Nephron progenitor cell (in vitro differentiated cells): ENCODE measurements at regions not wholly inside any gene's neighbourhood (a gene's known extent, or its start where the extent isn't known, plus 50 kb on each side); places are given as distances from the start of the nearest gene placed in this dataset.

Source experiments
- DNase-seq: peaks from one replicate; pipeline ENCODE4 v3.0.0; 2021
- H3K27ac Mint-ChIP-seq: 2 replicates; pipeline ENCODE4 v1.8.0; 2021; ENCODE audit warnings: mild to moderate bottlenecking, moderate library complexity, mixed read lengths
- H3K27me3 Mint-ChIP-seq: 2 replicates; pipeline ENCODE4 v1.8.0; 2021; ENCODE audit warnings: mild to moderate bottlenecking, low read depth, mixed read lengths; ENCODE audit not compliant: poor library complexity
- H3K36me3 Mint-ChIP-seq: 2 replicates; pipeline ENCODE4 v1.8.0; 2021; ENCODE audit warnings: low read depth, mixed read lengths
- H3K4me1 Mint-ChIP-seq: 2 replicates; pipeline ENCODE4 v1.8.0; 2021; ENCODE audit warnings: mixed read lengths
- H3K4me3 Mint-ChIP-seq: 2 replicates; pipeline ENCODE4 v1.8.0; 2021; ENCODE audit warnings: mild to moderate bottlenecking, moderate library complexity, mixed read lengths
- H3K9me3 Mint-ChIP-seq: 2 replicates; pipeline ENCODE4 v1.8.0; 2021; ENCODE audit warnings: mild to moderate bottlenecking, moderate library complexity, mixed read lengths
- CTCF ChIP-seq: fragments of 200-600 bp; sonication (generic); IDR thresholded peaks from 2 replicates; pipeline ENCODE4 v1.5.0; 2021; ENCODE audit warnings: antibody characterized with exemption

GRCh38 chr5:23204111-23204510 is 303.3 kb upstream of the PRDM9 start:
- Mint-ChIP-seq H3K36me3 (no peaks in the 10 kb centered on the region), H3K27ac (no peak overlapping the region), H3K4me3 (no peak overlapping the region), H3K27me3 (no peaks in the 10 kb centered on the region), H3K4me1 (peaks cover 5% of the 10 kb centered on the region), H3K9me3 (peaks cover 6% of the 10 kb centered on the region)
- no peak for DNase-seq
- no peak for TF ChIP-seq CTCF

- H3K27me3 Mint-ChIP-seq: peaks cover 6% of the 10 kb centered on the region
- peaks cover 20% of the 10 kb centered on the region for H3K9me3 Mint-ChIP-seq
- no peaks in the 10 kb centered on the region for H3K36me3 Mint-ChIP-seq
- no peak overlapping the region for H3K4me3 Mint-ChIP-seq
- no peak overlapping the region for H3K27ac Mint-ChIP-seq
- TF ChIP-seq CTCF: no peak
- no peak for DNase-seq
- H3K4me1 Mint-ChIP-seq: no peaks in the 10 kb centered on the region
Measured at GRCh38 chr5:23169660-23170416, 316.7 kb upstream of the CDH12 start.

GRCh38 chr5:23164971-23165370 is 311.8 kb upstream of the CDH12 start:
- no peak for DNase-seq
- TF ChIP-seq CTCF: no peak
- H3K36me3 Mint-ChIP-seq: no peaks in the 10 kb centered on the region
- H3K4me3 Mint-ChIP-seq: no peak overlapping the region
- no peak overlapping the region for H3K27ac Mint-ChIP-seq
- peaks cover 16% of the 10 kb centered on the region for H3K9me3 Mint-ChIP-seq
- H3K27me3 Mint-ChIP-seq: peaks cover 3% of the 10 kb centered on the region
- peaks cover 25% of the 10 kb centered on the region for H3K4me1 Mint-ChIP-seq

GRCh38 chr5:23158179-23158578 is 305.0 kb upstream of the CDH12 start:
- Mint-ChIP-seq H3K9me3 (no peaks in the 10 kb centered on the region), H3K4me1 (peaks cover 16% of the 10 kb centered on the region), H3K4me3 (no peak overlapping the region), H3K27ac (no peak overlapping the region), H3K36me3 (no peaks in the 10 kb centered on the region), H3K27me3 (no peaks in the 10 kb centered on the region)
- no peak for TF ChIP-seq CTCF
- no peak for DNase-seq

- DNase-seq: no peak
- Mint-ChIP-seq H3K36me3 (no peaks in the 10 kb centered on the region), H3K4me1 (peaks cover 12% of the 10 kb centered on the region), H3K9me3 (no peaks in the 10 kb centered on the region), H3K27me3 (no peaks in the 10 kb centered on the region), H3K4me3 (no peak overlapping the region), H3K27ac (no peak overlapping the region)
- no peak for TF ChIP-seq CTCF
Measured at GRCh38 chr5:23157716-23158115, 304.6 kb upstream of the CDH12 start.

- Mint-ChIP-seq H3K9me3 (no peaks in the 10 kb centered on the region), H3K27me3 (no peaks in the 10 kb centered on the region), H3K27ac (no peak overlapping the region), H3K4me1 (peaks cover 7% of the 10 kb centered on the region), H3K4me3 (no peak overlapping the region), H3K36me3 (no peaks in the 10 kb centered on the region)
- TF ChIP-seq CTCF: no peak
- DNase-seq: no peak
Measured at GRCh38 chr5:23157169-23157568, 304.0 kb upstream of the CDH12 start.
